ENCODE measurements at regions not wholly inside any gene's neighbourhood (a gene's known extent, or its start where the extent isn't known, plus 50 kb on each side); places are given as distances from the start of the nearest gene placed in this dataset.

DNA sequence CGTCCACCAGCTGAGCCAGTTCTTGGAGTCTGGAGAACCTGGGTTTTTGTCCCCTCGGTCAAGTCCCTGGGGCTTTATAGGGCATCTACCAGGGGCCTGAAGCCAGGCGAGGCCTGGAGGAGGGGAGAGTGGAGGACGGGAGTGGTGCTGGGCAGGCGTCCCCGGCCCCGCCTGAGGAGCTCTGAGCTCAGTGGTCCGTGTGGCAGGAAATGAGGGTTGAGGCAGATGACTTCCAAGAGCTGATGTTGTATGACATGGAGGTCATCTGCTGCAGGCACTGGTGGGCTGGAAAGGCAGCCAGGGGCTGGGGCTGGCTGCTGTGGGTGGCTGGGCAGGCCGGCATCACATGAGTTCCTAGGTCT, 118.5 kb upstream of the HS6ST1 start:
- DNase-seq (ENCODE audit: low read depth), result no peak

DNA sequence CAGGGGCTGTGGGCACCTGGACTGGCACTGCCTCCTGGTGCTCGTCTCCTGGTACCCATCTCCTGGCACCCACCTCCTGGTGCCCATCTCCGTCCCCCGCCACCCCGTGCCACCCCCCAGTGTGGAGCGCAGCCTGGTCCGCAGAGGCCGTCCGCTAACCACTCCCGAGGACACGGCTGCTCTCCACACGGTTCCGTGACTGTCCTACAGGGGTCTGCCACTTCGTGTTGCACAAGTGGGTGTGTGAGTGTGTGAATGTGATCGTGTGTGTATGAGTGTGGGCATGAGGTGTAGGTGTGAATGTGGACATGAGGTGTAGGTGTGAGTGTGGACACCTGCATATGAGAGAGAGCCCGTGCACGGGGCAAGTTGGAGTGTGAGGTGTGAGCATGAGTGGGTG, 119.4 kb upstream of the HS6ST1 start:
- DNase-seq (ENCODE audit: low read depth), result no peak

GRCh38 chr2:128438586-128438985, 119.9 kb upstream of the HS6ST1 start:
- no peak for DNase-seq (ENCODE audit: low read depth)

- DNase-seq (ENCODE audit: low read depth), result no peak
These were observed 120.5 kb upstream of the HS6ST1 start for GRCh38 chr2:128439031-128439790.

DNA sequence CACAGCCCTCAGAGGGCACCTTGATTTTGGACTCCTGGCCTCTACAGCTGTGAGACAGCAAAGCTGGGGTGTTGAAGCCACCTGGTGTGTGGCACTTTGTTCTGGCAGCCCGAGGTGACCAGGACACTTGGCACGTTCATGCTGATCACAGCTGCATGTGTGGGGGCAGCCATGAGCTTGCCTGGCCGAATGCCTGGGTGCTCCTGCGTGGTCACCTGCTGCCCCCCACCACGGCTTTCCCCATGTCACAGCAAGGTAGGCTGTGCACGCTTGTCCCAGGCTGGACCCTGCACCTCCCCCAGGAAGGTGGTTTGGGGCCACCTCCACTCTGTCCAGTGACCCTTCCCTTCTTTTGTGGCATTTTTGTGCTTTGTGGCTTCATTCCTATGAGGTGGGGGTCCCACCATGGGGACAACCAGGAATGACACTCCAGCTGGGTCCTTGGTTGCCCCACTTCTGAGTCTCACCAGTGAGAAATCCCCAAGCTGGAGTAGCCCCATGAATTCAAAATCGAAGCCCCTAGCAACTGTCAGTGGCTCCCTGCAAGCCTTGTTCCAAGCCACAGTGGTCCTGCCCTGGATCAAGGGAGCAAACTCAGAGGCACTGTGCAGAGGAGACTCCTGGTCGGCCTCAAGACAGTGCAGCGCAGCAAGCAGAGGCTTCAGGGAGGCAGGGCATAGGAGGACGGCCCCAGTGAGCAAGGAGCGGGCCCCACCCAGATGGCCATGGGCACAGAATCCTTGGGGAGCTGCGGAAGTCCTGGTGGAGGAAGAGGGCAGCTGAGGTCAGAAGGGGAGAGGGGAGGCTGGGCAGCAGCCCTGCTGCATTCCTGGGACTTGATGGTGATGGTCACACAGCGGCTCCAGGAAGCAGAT, 121.4 kb upstream of the HS6ST1 start:
- no peak for DNase-seq (ENCODE audit: low read depth)

DNA sequence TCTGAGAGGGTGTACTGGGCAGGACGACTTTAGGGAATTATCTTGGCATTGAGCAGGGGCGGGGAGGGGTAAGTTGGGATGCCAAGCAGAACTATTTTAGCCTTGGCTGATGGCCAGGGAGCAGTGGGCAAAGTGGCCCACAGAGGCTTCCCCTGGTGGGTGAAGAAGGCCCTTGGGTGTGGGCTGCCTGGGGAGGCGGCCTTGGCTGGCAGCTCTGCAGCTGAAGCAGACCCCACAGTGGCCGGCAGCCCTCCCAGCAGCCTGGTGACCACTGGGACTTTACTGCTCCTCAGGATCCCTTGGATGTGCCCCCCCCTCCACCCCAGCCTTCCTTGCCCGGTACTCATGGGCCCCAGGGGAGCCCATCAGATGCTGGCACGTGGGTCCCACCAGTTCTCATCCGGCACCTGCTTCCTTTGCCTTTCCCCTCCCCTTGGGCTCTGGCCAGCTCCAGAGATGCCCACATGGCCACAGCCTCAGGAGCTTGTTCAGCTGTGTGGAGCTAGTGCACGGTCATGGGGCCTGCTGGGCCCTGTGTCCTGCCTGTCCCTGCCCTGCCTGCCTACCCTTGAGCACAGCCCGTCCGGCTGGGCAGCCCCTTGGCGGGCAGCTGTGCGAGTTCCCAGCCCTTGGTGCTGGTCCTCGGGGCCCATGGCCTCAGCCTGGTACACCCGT, 122.1 kb upstream of the HS6ST1 start:
- DNase-seq (ENCODE audit: low read depth), result no peak

DNA sequence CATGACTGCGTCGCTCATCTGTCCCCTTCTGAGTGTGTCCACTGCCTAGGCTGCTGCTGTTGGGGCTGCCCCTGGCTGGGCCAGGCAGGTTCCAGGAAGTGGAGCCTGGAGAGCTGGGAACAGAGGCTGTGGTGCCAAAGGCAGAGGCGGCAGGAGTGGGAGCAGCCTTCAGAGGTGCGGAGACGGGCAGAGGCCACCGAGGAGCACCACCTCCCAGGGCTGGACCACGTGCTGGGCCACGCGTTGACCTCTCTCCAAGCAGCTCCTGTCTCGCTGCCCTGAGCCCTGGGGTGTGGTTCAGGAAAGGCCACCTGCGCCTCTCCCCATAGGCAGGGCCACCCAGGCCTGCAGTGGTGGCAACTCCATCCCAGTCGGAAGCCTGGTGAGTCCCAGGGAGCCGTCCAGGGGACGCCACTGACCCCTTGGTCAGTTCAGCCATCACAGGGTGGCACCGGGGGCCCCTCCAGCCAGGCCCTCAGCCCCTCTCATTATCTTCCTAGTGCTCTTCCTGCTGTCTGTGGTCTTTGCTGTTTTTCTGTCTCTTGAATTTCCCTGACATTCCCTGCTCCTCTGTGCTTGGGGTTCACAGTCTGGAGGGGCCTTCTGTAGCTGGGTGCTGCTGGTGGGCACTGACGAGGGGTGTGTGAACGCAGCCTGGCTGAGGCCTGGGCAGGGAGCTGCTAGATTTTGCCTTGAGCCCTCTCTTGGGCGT, 122.8 kb upstream of the HS6ST1 start:
- DNase-seq (ENCODE audit: low read depth), result no peak

DNA sequence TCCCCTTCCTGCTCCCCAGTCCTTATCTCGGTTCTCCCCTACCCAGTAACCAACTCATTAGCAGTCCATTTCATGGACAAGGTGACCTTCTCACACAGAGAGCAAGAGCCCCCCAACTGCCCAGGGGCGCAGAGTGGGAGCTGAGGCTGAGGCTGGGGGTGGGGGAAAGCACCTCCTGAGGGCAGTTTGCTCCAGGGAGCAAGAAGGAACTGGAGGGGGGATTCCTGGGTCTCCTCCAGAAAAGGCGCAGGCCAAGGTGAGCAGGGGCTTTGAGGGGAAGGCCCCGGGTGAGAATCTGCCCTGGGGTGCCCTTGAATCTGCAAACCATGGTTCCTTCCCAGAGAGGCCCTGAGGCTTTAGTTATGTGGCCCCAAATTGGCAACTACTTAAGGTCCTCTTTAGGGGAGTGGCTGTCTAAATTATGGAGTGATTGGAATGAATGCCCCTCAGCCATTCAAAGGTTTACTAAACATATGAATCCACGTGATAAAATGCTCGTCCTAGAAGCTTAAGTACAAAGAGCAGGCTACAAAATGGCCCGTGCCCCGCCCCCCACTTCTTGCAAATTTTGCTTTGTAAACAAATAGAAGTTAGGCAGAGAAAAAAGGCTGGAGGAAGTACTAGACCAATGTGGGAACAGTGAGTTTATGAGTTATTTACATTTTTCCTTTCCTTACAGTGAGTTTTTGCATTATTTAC, 123.5 kb upstream of the HS6ST1 start:
- DNase-seq (ENCODE audit: low read depth), result no peak

DNA sequence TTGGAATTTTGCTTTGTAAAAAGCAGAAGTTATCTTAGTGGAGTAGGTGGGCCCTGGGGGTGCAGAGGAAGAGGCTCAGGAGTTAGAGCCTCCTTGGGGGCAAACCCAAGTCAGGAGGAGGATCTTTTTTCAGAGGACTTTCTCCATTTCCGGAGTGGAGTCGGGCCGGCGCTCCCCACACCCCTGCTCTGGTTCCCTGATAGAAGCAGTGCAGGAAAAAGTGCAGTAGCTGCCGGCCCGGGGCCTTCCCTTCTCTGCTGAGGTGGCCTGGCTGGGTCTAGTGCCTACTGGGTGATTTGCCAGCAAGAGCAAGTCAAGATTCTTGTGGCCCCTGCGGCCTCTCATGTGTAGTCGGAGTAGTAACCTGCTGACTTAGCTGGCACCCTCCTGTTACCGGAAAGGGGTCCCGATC, 124.2 kb upstream of the HS6ST1 start:
- DNase-seq (ENCODE audit: low read depth), result no peak

DNA sequence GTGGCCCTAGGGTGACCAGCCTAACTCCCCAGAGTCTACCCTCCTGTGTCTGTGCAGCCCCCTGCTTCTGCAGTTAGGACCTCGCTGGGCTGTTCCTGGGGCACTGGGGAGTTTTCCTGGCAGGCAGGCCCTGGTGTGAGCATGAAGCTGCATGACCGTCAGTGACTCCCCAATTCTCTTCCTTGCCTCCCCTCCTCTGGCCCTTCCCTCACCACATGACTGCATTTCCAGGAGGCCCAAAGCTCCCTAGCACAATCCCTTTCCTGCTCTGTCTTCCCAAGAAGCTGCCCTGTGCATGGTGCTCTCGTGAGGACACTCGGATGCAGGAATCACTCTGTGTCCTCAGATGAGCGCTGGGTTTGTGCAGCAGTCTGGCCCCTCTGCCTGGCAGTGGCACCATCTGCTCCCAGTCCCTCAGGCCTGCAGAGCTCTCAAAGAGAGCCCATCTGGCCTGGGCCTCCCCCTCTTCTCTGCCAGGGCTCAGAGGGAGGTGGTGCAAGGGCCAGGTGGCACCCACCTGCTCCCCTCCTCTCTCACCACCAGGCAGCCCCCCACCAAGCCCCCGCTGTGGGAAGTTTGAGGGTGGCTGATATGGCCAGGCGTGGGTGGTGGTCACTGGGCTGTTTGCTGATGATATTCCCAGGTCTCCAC, 125.6 kb upstream of the HS6ST1 start:
- no peak for DNase-seq (ENCODE audit: low read depth)

DNA sequence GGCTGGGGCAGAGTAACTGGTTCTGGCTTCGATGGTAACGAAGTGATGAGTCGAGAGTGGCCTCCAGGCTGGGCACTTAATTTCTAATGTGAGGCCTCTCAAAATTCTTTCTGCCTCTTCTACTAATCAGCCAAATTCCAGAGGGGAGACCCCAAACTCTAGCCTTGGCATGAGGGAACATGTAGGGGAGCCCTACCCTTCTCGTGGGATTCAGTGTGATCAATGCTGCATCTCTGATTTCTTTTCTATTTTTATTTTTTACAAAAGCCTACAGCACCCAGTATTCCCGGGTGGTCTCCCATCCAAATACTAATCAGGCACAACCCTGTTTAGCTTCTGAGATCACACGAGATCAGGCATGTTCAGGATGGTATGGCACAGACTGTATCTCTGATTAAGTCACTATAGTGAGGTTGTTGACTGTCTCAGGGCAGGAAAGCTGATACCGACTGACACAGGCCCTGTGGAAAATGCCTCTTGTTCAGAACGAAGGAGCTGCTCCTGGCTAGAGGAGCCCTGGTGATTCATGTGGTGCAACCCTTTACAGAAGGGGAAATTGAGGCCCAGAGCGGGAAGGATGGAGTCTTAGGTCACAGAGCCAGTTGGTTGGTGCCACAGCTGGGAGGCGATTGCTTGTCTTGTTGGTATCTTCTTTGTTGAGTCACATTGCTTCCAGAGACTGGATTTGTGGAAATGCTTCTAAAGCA, 126.3 kb upstream of the HS6ST1 start:
- no peak for DNase-seq (ENCODE audit: low read depth)

GRCh38 chr2:128445523-128445900, 126.8 kb upstream of the HS6ST1 start:
- no peak for DNase-seq (ENCODE audit: low read depth)

DNA sequence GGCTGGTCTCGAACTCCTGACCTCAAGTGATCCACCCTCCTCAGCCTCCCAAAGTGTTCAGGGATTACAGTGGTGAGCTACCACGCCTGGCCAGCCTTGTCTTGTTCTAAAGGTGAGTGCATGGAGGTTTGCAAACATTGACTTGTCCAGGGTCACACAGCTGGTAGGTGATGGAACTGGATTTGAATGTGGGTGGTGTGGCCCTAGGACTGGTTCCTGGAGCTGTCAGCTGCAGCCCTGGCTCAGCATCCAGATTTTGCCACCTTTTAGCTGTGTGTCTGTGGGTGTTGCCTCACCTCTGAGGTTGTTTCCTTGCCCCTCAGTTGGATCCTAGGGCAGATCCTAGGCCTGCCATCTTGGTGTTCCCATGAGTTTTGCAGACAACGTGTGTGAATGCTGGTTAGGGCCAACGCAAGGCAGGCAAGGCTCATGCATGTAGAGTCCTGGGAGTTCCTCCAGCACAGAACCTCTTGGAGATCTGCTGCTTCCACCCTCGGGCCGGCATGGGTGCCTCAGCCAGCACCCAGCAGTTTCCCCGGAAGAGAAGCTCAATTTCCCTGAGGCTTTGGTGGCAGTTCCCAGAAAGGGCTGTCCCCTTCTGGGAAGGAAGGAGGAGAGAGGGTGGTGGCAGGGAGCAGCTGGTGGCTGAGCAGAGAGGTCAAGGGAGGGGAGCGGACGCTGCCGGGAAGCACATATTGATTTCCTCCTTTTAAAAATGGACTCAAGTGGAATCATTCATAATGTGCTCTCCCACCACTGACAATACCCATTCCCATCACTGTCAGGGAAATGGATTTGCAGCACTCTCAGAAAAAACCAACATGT, 127.6 kb upstream of the HS6ST1 start:
- no peak for DNase-seq (ENCODE audit: low read depth)

DNA sequence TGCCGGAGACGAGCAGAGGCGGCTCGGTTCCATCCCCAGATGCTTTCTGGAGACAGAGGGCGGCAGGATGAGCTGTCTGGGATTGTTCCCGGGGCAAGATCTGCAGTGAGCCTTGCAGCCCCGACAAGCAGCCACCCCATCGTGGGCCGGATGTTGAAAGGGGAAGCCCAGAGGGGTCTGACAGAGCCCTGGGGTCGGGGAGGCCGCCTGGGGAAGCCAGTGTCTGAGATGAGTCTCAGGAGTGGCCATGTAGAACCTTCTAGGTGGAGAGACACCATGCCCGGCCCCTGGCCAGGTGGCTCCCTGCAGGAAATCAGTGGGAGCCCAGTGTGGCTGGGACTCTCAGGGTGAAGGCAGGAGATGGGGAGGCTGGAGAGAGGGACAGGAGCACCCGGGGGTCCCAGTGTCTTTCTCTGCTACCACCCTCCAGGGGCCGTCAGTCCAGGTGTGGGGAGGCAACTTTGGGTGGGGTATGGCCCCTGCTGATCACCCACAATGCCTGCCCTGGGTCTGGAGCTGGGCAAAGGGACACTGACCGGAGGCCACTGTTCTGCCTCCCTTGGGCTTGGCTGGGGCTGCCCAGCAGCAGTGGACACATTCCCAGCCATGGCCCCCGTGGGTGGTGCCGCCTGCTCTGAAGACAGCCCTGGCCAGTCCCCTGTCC, 128.3 kb upstream of the HS6ST1 start:
- DNase-seq (ENCODE audit: low read depth), result no peak

GRCh38 chr2:128447538-128447995, 128.9 kb upstream of the HS6ST1 start:
- no peak for DNase-seq (ENCODE audit: low read depth)

DNA sequence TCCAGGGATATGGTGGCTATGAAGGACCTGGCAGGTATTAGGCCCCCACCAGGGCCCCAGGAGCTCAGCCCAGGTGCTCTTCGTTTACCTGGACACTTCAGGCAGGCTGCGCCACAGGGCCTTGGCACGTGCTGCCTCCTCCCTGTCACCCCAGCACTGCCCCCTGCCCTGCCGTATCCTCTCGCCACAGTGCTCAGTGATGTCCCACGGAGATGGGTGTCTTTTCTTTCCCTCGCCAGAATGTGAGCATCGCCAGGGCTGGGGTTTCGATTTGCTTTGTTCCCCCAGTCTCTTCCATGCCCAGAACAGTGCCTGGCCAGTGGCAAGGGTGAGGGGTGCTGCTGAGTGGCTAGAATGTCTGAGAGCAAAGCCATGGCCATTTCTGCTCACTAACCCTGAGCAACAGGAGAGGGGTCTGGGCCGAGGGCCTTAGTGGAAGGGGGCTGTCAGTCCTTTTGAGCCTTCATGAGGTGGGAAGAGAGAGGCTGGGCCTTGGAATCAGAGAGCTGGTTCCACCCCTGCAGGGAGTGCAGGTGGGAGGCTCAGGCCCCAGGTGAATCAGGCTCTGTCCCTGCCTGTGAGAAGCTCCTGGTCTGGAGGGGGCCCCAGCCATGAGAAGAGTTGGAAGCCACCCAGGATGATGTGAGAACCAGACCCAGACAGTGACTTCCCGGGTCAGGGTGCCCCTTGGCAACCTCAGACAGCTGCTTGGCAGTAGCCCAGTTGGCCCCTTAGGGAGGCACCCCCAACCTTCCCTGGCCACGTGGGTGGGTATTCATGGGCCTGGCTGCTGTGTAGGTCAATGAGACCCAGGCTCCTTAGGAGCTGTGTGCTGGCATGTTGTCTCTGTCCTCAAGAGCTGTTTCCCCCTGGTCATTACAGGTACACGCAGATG, 129.9 kb upstream of the HS6ST1 start:
- DNase-seq (ENCODE audit: low read depth), result no peak

GRCh38 chr2:128449226-128450061, 130.8 kb upstream of the HS6ST1 start:
- no peak for DNase-seq (ENCODE audit: low read depth)

Measured in forelimb muscle (tissue), 1 donor.